ENCODE measurements at regions not wholly inside any gene's neighbourhood (a gene's known extent, or its start where the extent isn't known, plus 50 kb on each side); places are given as distances from the start of the nearest gene placed in this dataset.
"Not testable (repeated sequence)": the region's sequence is repeated elsewhere in the genome, so short reads cannot be mapped to it uniquely, and the experiment has no call there.

DNA sequence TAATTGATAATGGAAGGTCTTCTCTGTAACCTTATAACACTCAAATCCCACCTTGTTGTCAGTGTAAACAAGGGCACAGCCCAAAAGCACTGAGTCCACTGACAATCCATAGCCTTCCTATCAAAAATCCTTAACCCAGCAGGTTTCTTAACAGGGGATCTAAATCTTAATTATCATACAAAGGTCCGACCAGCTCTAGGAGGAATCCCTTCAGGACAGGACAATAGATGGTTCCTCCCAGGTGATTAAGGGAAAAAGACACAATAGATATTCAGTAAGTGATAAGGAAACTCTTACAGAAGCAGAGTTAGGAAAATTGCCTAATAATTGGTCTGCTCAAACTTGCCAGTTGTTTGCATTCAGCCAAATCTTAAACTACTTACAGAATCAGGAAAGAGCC, 951.9 kb upstream of the CTNND2 start:
- TF ChIP-seq, protein P1, sequence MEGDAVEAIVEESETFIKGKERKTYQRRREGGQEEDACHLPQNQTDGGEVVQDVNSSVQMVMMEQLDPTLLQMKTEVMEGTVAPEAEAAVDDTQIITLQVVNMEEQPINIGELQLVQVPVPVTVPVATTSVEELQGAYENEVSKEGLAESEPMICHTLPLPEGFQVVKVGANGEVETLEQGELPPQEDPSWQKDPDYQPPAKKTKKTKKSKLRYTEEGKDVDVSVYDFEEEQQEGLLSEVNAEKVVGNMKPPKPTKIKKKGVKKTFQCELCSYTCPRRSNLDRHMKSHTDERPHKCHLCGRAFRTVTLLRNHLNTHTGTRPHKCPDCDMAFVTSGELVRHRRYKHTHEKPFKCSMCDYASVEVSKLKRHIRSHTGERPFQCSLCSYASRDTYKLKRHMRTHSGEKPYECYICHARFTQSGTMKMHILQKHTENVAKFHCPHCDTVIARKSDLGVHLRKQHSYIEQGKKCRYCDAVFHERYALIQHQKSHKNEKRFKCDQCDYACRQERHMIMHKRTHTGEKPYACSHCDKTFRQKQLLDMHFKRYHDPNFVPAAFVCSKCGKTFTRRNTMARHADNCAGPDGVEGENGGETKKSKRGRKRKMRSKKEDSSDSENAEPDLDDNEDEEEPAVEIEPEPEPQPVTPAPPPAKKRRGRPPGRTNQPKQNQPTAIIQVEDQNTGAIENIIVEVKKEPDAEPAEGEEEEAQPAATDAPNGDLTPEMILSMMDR (IDR thresholded peaks at IDR 0.05; ENCODE audit: poor library complexity) = not testable (repeated sequence)
- not testable (repeated sequence) for TF ChIP-seq EZH2phosphoT487 (IDR thresholded peaks at IDR 0.05; ENCODE audit: low read depth, severe bottlenecking, unreplicated experiment)

Measured in hepatocyte (in vitro differentiated cells).